Fibroblast of skin of right biceps (primary cell): ENCODE measurements at regions not wholly inside any gene's neighbourhood (a gene's known extent, or its start where the extent isn't known, plus 50 kb on each side); places are given as distances from the start of the nearest gene placed in this dataset.

Source experiments
- DNase-seq: peaks from one replicate; pipeline ENCODE4 v3.0.0-alpha.2; 2013

DNA sequence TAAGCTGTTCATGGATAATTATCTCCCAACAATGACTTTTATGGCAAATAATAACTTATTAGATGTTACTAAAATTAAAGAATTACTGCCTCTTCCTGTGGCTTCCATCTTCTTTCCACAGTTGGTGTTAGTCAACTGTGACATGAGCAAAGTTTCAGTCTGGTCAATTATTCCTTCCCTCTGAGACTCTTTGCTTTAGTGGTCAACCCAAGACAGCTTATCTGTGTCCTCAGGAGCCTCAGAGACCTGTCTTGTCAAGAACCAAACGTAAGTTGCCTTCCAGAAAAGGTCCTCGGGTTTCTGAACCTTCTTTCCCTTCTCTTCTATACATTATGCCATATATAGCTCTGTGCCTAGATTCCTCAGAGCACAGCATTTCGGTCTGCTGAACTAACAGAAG is 263.2 kb upstream of the ZP4 start:
- no peak for DNase-seq

- DNase-seq = no peak
These were observed 262.5 kb upstream of the ZP4 start for GRCh38 chr1:238153253-238153652.

DNA sequence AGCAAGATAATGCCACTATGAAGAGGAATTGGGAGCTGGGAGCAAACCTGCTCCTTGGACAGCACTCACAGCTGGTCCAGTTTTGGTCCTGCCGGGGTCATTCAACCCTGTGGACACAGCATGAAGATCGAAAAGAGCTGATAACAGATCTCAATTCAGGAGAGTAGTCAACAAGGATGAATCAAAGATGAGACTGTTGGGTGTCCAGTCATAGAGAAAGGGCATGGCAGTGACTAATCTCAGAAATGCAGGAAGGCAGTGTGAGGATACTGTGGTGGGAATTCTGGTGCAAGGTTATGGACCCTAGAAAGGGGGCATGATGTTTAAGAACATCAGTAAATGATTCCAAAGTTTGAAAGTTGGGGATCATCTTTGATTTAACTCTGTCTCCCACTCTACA is 261.4 kb upstream of the ZP4 start:
- DNase-seq = no peak

DNA sequence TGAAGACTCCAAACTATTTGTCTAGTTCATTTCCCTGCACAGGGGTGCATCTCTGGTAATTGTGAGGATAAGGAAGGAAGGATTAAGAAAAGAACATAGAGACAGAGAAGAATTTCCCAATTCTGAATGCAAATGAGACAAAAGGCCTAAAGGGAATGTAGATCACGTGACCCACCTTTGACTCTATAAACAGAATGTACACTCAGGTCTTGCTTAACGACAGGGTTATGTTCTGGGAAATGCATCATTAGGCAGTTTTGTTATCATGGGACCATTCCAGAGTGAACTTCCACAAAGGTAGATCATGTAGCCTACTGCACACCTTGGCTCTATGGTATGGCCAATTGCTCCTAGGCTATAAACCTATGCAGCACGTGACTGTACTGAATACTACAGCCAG is 252.3 kb upstream of the ZP4 start:
- no peak for DNase-seq

DNA sequence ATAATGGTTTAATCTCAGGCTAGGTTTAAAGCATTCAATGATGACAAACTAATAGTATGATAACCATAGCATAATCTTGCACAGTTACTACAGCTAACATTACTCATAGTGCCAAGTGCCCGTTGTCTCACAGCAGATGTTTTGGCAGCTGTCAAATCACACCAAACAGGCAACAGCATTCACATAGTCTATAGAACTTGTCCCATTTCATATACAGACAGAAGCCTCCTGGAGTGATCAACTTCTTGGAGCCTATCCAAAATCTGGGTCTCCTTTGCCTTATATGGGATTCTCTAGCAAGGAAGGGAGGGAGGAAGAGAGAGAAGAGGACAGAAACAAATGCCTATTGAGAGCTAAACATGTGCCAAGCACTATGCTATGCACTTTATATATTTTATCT is 250.6 kb upstream of the ZP4 start:
- DNase-seq = peak; percentile 4

DNA sequence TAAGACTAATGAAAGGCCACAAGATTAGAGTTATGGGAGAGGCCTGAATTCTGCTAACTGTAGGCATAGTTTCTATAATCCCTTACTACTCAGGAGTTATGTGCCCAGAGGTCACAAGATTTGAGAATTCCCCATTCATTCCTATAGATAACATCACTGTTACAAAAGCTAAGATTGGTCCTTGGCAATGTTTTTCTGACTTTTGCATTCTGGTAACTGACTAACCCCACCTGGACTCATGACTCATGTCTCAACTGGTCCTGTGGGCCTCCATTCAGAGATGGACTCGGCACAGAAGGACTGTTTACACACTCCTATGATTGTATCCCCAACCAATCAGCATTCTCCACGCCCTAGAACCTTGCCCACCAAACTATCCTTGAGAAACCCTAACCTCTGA is 249.0 kb upstream of the ZP4 start:
- no peak for DNase-seq

DNA sequence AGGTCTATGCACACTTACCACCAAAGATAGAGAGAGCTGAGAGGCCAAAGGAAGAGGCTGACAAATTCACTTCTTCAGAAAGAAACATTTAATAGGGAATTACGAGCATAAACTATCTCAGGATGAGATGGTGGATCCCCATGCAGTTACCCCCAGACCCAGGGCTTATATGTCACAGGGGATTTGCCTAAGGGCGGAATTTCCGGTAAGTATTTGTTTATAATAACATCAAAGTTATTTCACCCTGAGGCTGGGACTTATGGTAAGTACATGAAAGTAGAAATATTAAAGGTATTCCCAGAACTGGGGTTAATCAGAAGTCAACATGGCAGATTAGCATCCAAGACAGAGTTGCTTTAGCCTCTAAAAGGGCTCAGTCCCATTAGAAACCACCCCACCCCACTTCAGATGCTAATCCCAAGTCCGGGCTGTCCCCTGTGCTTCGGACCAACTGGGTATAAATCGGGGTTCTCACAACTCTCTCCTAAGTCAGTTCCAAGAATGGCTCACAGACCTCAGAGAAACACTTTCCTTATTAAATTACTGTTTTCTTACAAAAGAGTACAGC is 247.4 kb upstream of the ZP4 start:
- no peak for DNase-seq

GRCh38 chr1:238135708-238136664 is 245.3 kb upstream of the ZP4 start:
- DNase-seq = no peak

DNA sequence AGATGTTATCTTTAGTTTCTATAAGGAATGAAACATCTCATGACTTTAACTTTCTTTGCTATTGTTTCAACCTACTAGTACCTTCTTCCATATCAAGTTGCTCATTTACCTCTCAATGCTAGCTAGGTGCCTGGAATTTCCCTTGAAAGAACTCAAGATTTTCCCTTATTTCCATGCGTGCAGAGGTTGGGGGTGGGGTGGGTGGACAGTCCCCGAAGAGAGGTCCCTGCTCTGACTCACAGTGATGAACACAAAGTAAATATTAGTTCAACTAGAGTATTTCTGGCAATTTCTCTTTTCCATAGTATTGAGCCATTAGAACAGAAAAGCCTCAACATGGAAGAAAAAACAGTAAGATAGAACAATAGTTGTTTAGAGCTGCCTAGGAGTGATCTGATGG is 239.0 kb upstream of the ZP4 start:
- no peak for DNase-seq

DNA sequence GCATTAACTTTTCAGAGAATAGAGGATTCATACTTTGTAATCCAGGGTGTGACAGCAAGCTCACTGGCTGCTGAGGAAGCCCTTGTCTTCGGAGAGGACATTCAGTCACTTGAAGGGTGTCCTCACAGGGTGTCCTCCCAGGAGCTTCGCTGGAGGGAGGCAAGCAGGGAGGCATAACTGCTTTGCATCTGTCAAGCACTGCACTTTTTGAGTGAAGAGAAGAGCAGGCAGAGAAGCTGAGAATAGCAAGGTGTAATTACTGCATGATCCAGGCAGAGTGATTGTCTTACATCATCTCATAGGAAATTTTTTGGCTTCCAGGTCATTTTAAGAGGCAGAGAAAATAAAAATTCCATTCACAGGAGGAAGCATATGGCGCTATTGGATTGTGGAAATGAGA is 232.5 kb upstream of the ZP4 start:
- DNase-seq = no peak

- no peak for DNase-seq
These were observed 229.1 kb upstream of the ZP4 start for GRCh38 chr1:238119861-238120260.

DNA sequence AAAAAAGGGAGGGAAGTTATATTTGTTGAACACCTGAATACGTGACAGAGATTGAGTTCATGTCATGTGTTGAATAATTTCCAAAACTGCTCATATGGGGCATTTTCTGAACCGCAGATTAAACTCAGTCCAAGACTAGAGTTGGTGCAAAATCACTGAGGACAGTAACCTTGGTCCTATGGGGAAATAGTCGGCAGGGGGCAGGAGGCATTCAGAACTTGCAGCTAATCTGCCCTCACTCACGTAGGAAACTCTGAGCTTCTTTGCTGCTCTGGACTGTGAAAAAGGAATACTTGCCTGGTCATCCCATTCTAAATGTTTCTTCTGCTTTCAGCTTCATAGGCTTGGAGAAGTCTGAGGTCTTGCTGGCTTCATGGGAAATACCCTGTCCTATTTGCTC is 228.3 kb upstream of the ZP4 start:
- DNase-seq = no peak

GRCh38 chr1:238115852-238116251 is 225.1 kb upstream of the ZP4 start:
- no peak for DNase-seq

GRCh38 chr1:238112952-238113621 is 222.4 kb upstream of the ZP4 start:
- no peak for DNase-seq

DNA sequence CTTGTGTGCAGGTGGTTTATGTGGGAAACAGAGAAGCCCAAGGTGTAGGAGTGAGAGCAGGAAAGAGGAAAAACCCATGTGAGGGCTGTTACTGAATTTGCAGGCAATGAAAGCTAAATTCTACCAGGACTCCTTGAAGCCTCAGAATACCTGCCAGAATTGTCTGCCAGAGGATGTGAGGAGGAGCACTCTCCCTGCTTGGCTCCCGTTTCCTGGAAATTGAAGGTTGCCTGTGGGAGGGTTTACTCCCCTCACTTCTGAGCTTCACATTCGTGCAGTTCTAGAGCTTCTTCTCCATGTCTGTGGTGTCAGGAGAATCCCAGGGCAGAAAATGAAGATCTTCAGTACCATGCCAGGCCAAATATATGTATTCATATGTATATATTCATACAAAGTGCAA is 220.8 kb upstream of the ZP4 start:
- no peak for DNase-seq

GRCh38 chr1:238111081-238111480 is 220.4 kb upstream of the ZP4 start:
- DNase-seq = no peak

DNA sequence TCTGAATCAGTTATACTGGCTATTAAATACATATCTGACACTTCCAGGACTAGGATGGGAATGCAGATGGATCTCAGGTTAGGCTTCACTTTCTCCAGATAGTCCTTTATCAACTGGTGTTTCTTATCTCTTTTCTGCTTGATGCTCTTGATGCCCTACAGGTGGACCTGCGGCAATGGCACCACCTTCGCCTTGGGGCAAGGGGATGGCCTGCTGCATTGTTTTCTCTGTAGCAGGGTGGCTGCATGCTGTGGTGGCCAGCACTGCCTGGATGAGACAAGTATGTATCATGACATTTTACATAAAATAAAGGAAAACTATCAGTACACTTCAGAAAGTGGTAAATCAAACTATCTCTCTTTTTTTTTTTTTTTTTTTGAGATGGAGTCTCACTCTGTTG is 217.7 kb upstream of the ZP4 start:
- no peak for DNase-seq

- peak; percentile 3 for DNase-seq
These were observed 216.6 kb upstream of the ZP4 start for GRCh38 chr1:238107322-238107721.

DNA sequence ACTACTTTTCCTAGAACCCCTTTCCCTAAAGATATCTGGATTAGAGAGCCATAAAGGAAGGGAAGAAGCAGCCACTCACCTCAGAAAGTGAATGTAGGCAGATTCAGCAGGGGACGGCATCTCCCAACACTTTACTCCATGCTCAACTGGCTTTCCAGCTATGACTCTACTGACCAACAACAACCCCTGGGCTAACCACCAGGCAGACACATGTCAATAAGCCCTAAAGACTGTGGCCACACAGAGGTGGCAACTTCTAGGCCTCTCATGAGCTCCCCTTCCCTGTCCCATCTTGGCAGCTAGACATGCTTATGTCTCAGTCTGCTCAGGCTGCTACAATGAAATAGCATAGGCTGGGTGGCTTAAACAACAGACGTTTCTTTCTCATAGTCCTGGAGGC is 214.0 kb upstream of the ZP4 start:
- DNase-seq = no peak

DNA sequence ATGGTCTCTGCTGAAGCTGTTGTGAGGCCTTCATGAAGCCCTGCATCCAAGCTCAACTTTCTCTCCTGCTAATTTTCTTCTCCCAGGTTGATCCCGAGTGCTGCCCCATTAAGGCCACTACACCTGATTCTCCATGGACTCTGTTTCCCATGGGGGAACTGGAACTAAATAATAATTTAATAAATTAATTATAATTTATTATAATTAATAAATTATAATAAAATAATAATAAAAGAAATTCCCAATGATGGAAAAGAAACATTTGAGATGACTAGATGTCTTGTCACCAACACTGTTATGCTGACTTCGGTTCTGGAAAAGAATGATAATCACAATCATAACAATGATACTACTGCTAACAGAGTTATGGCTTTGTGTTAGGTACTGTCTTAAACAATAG is 211.2 kb upstream of the ZP4 start:
- DNase-seq = no peak

DNA sequence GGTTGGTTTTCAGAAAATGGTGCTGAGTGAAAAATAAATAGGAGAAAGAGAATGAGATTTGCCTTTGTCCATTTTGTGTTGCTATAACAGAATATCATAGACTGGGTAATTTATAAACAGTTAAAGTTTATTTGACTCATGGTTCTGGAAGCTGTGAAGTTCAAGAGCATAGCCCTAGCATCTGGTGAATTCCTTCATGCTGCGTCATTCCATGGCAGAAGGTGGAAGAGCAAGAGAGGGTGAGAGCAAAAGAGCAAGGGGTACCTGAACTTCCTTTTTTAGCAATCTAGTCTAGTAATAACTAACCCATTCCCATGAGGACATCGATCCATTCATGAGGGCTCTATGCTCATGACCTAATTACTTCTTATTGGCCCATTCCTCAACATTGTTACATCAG is 209.1 kb upstream of the ZP4 start:
- no peak for DNase-seq

GRCh38 chr1:238089615-238090014 is 198.9 kb upstream of the ZP4 start:
- DNase-seq = no peak

DNA sequence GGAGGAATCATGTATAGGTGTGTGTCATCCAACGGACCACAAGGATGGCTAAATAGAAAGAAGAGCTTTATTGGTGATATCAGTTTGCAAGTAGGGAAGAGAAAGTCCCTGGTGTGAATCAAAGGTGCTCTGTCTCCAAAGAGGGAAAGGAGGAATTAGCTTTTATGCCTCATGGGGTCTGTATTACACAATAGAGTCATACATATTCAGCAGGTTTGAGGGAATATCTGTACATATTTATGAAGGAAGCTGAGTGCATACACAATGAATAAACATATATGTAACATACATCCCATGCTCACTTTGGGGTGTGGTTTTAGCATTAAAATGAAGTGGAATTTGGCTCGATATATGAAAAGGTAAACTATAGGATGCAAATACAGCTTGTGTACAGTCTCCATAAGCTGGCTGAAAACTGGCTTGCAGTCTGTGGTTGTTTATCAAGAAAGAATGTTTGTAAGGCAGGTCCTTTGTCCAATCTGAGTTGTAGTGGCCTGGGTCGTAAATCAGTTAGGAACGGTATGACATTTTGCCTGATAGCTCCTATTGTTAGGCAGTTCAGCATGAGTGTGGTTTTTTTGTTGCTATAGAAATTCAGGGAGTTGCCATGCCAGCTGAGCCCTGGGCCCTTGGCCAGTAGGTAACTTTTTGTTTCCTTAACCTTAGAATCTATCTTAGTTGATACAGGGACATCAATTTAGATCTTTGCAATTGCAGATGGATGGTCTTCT is 198.0 kb upstream of the ZP4 start:
- no peak for DNase-seq

DNA sequence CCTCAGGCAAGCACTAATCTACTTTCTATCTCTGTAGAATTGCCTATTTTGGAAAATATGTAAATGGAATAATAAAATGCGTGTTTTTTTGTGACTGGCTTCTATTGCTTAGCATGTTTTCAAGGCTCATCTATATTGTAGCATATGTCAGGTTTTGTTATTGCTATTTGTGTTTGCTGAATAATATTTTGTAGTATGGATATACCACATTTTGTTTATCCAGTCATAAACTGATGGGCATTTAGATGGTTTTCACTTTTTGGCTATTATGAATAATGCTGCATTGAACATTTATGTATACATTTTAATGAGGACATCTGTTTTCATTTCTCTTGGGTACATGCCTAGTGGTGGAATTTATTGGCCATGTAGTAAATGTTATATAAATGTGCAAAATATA is 183.3 kb upstream of the ZP4 start:
- DNase-seq = no peak
